H54 (cell line): ENCODE measurements at regions not wholly inside any gene's neighbourhood (a gene's known extent, or its start where the extent isn't known, plus 50 kb on each side); places are given as distances from the start of the nearest gene placed in this dataset.
"Not testable (repeated sequence)": the region's sequence is repeated elsewhere in the genome, so short reads cannot be mapped to it uniquely, and the experiment has no call there.

Source experiments
- DNase-seq: peaks from one replicate; pipeline ENCODE4 v3.0.0; 2011; ENCODE audit warnings: low spot score, mixed read lengths; ENCODE audit not compliant: insufficient read length
- FAIRE-seq: peaks from 3 replicates; lab custom pipeline; 2011; peaks lifted over from hg19 to GRCh38; lab: Jason Lieb, UNC
- POLR2A ChIP-seq: IDR thresholded peaks from 2 replicates; pipeline ENCODE4 v1.6.1; 2011; ENCODE audit warnings: low read depth, mild to moderate bottlenecking, low read length

GRCh38 chr18:44320619-44321460 is 359.8 kb upstream of the SETBP1 start:
- DNase-seq (no peak), FAIRE-seq (no peak)
- TF ChIP-seq POLR2A: no peak

- FAIRE-seq (no peak), DNase-seq (no peak)
- no peak for TF ChIP-seq POLR2A
Observed at GRCh38 chr18:44321868-44322590, 358.7 kb upstream of the SETBP1 start.

DNA sequence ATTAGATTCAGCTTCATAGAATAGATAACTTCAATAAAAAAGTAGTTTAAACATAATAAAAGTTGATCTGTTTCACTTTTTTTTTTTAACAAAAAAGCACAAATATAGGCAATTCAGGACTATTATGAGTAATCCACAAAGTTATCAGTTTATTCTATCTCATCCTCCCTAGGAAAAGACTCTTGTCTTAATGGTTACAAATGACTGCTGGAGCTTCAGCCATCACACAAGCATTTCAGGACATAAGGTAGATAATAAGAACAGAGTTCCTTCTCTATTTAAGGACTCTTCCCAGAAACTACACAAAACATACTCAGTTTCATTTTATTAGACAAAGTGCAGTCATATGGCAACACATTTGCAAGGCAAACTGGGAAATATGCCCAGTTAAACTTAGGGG is 357.6 kb upstream of the SETBP1 start:
- TF ChIP-seq POLR2A: no peak
- FAIRE-seq (no peak), DNase-seq (no peak)

DNA sequence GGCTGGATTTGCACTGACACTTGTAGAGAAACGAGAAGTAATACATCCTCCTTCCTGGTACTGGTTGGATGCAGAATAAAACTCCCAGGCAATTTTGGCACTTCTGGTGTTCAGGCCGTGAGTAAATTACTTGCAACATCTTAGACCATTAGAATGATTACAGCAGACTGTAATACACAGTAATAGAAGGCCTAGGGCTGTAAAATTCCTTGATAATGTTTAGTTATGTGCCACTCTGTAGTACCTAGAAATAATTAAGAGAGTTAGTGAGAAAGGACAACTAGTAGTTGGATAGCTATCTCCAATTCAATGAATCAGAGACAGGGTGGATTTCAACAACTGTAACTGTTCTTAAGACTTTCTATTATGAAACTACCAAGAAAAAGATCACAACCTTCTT is 356.3 kb upstream of the SETBP1 start:
- DNase-seq (no peak), FAIRE-seq (no peak)
- no peak for TF ChIP-seq POLR2A

GRCh38 chr18:44325903-44326635 is 354.6 kb upstream of the SETBP1 start:
- TF ChIP-seq POLR2A: no peak
- DNase-seq (no peak), FAIRE-seq (no peak)

DNA sequence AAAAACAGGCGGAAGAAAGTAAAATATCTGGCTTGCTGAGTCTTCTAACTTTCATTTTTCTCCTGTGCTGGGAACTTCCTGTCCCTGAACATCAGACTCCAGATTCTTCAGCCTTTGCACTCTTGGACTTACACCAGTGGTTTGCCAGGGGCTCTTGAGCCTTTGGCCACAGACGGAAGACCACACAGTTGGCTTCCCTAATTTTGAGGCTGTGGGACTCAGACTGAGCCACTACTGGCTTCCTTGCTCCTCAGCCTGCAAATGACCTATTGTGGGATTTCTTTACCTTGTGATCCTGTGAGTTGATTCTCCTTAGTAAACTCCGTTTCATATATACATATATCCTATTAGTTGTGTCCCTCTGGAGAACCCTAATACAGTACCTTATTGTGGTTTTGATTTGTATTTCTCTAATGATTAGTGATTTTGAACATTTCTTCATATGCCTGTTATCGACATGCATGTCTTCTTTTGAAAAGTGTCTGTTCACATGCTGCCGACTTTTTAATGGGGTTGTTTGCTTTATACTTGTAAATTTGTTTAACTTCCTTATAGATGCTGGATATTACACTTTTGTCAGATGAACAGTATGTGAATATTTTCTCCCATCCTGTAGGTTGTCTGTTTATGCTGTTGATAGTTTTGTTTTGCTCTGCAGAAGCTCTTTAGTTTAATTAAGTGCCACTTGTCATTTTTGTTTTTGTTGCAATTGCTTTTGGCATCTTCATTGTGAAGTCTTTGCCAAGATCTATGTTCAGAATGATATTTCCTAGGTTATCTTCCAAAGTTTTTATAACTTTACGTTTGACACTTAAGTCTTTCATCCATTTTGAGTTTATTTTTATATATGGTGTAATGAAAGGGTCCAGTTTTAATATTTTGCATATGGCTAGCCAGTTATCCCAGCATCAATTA is 348.8 kb upstream of the SETBP1 start:
- TF ChIP-seq POLR2A: no peak

DNA sequence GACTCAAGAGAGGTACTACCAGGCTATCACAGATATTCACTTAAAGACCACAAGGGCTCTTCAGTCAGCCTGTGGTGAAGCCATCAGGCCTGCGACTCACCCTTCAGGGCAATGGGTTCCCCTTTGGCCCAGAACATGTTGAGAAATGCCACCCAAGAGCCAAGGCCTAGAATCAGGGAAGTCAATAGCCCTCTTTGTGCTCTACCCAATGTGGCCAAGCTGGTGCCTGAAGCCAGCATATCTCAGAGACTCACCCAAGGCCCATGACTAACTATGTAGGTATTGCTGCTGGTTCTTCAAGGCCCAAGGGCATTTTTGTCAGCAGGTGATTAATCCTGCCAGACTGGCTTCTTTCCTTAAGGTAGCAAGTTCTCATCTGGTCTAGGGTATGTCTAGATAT is 338.9 kb upstream of the SETBP1 start:
- no peak for TF ChIP-seq POLR2A
- DNase-seq (no peak), FAIRE-seq (no peak)

More for the DNA sequence above, 348.8 kb upstream of the SETBP1 start:
- DNase-seq (no peak), FAIRE-seq (no peak)

GRCh38 chr18:44342162-44342561 is 338.5 kb upstream of the SETBP1 start:
- no peak for DNase-seq
- no peak for FAIRE-seq
- no peak for TF ChIP-seq POLR2A

GRCh38 chr18:44342946-44343345 is 337.7 kb upstream of the SETBP1 start:
- no peak for DNase-seq
- TF ChIP-seq POLR2A: no peak
- FAIRE-seq: no peak

DNA sequence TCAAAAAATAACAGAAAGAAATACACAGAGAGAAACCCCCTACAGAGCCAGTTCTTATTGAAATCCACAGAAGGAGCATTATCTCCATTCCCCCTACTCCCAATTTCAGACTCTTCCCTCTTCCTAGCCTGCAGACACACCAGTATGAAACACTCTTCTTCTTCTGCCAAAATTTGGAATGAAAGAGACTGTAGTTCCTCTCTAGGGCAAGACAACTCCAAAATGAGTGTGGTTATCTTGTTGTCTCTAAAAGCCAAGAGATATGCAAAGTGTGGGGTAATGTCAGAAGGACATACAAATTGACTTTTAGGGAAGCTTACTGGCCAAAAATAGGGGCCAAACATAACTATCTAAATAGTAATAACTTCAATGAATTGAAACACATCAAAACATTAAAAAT is 337.1 kb upstream of the SETBP1 start:
- FAIRE-seq: no peak

DNA sequence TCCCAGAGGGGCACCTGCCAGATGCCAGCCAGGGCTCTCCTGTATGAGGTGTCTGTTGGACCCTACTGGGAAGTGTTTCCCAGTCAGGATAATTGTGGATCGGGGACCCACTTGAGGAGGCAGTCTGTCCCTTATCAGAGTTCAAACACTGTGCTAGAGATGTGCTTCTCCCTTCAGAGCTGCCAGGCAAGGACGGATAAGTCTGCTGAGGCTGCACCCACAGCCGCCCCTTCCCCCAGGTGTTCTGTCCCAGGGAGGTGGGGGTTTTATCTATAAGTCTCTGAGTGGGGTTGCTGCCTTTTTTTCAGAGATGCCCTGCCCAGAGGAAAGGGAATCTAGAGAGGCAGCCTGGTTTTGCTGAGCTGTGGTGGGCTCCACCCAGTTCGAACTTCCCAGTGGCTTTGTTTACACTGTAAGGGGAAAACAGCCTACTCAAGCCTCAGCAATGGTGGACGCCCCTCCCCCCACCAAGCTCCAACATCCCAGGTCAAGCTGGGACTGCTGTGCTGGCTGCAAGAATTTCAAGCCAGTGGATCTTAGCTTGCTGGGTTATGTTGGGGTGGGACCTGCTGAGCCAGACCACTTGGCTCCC is 324.0 kb upstream of the SETBP1 start:
- no peak for TF ChIP-seq POLR2A
- DNase-seq (no peak), FAIRE-seq (no peak)

More for the DNA sequence above, 337.1 kb upstream of the SETBP1 start:
- no peak for TF ChIP-seq POLR2A
- no peak for DNase-seq

GRCh38 chr18:44358402-44358801 is 322.3 kb upstream of the SETBP1 start:
- TF ChIP-seq POLR2A: no peak
- DNase-seq (no peak), FAIRE-seq (no peak)

DNA sequence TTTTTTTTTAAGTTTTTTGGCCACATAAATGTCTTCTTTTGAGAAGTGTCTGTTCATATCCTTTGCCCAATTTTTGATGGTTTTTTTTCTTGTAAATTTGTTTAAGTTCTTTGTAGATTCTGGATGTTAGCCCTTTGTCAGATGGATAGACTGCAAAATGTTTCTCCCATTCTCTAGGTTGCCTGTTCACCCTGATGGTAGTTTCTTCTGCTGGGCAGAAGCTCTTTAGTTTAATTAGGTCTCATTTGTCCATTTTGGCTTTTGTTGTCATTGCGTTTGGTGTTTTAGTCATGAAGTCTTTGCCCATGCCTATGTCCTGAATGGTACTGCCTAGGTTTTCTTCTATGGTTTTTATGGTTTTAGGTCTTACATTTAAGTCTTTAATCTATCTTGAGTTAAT is 320.9 kb upstream of the SETBP1 start:
- not testable (repeated sequence) for FAIRE-seq

GRCh38 chr18:44362213-44362612 is 318.5 kb upstream of the SETBP1 start:
- DNase-seq, FAIRE-seq: not testable (repeated sequence)

More for the DNA sequence above, 320.9 kb upstream of the SETBP1 start:
- DNase-seq: not testable (repeated sequence)
